ENCODE measurements at regions not wholly inside any gene's neighbourhood (a gene's known extent, or its start where the extent isn't known, plus 50 kb on each side); places are given as distances from the start of the nearest gene placed in this dataset.

DNA sequence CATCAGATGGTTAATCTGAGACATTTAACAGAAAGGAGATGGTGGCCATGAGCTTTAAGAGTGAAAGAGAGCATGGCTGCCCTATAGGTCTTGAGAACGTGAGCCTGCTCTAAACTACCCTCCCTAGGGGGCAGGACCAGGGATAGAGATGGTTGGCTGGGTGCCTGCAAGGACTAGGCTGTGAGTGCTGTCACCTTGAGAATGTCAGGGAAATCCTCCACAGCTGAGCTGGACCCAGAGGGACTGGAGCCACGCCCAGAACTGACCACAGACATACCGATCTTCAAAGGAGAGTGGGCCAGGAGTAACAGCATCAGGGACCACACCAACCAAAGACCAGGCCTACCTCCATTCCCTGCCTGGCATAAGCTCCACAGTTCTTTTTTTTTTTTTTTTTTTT is 53.6 kb upstream of the UBE2E1 start:
- no peak for DNase-seq (ENCODE audit: low read depth)
- TF ChIP-seq, protein P1, sequence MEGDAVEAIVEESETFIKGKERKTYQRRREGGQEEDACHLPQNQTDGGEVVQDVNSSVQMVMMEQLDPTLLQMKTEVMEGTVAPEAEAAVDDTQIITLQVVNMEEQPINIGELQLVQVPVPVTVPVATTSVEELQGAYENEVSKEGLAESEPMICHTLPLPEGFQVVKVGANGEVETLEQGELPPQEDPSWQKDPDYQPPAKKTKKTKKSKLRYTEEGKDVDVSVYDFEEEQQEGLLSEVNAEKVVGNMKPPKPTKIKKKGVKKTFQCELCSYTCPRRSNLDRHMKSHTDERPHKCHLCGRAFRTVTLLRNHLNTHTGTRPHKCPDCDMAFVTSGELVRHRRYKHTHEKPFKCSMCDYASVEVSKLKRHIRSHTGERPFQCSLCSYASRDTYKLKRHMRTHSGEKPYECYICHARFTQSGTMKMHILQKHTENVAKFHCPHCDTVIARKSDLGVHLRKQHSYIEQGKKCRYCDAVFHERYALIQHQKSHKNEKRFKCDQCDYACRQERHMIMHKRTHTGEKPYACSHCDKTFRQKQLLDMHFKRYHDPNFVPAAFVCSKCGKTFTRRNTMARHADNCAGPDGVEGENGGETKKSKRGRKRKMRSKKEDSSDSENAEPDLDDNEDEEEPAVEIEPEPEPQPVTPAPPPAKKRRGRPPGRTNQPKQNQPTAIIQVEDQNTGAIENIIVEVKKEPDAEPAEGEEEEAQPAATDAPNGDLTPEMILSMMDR (conservative IDR thresholded peaks at IDR 0.05; ENCODE audit: control insufficient read depth, insufficient read depth, low read depth, low read length): no peak

DNA sequence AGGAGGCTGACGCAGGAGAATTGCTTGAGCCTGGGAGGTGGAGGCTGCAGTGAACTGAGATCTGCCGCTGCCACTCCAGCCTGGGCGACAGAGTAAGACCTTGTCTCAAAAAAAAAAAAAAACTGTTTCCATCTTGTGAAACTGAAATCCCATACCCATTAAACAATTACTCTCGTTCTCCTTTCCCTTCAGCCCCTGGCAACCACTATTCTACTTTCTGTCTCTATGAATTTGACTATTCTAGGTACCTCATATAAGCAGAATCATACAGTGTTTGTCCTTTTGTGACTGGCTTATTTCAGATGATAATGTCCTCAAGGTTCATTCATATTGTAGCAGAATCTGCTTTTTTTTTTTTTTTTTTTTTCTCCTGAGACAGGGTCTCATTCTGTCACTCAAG is 51.5 kb upstream of the UBE2E1 start:
- H3K4me3 ChIP-seq (ENCODE audit: control insufficient read depth, low read depth, low read length): no peak overlapping the region
- no peak for DNase-seq (ENCODE audit: low read depth)
- TF ChIP-seq, protein P1 (conservative IDR thresholded peaks at IDR 0.05; ENCODE audit: control insufficient read depth, insufficient read depth, low read depth, low read length): no peak

More for the DNA sequence above, 53.6 kb upstream of the UBE2E1 start:
- no peak overlapping the region for H3K4me3 ChIP-seq (ENCODE audit: control insufficient read depth, low read depth, low read length)

All from fibroblast of mammary gland (primary cell).